Medulla oblongata (tissue), 1 donor: ENCODE measurements at regions not wholly inside any gene's neighbourhood (a gene's known extent, or its start where the extent isn't known, plus 50 kb on each side); places are given as distances from the start of the nearest gene placed in this dataset.
"Not testable (repeated sequence)": the region's sequence is repeated elsewhere in the genome, so short reads cannot be mapped to it uniquely, and the experiment has no call there.

Source experiments
- DNase-seq: peaks from one replicate; pipeline ENCODE4 v3.0.0-alpha.2; 2015; ENCODE audit errors: extremely low spot score

- DNase-seq: no peak
Observed at GRCh38 chr3:110391640-110392395, 679.8 kb upstream of the NECTIN3 start.

- no peak for DNase-seq
Observed at GRCh38 chr3:110393941-110394340, 677.7 kb upstream of the NECTIN3 start.

- DNase-seq: no peak
Observed at GRCh38 chr3:110397115-110397514, 674.5 kb upstream of the NECTIN3 start.

- DNase-seq: no peak
Observed at GRCh38 chr3:110400315-110400714, 671.3 kb upstream of the NECTIN3 start.

GRCh38 chr3:110405830-110406585 lies 665.6 kb upstream of the NECTIN3 start:
- DNase-seq: no peak

GRCh38 chr3:110413266-110413665 lies 658.4 kb upstream of the NECTIN3 start:
- DNase-seq: no peak

- no peak for DNase-seq
Observed at GRCh38 chr3:110413807-110414748, 657.5 kb upstream of the NECTIN3 start.

GRCh38 chr3:110414855-110415254 lies 656.8 kb upstream of the NECTIN3 start:
- DNase-seq: no peak

GRCh38 chr3:110419096-110419495 lies 652.5 kb upstream of the NECTIN3 start:
- DNase-seq: no peak

- DNase-seq: no peak
Observed at GRCh38 chr3:110419601-110420000, 652.0 kb upstream of the NECTIN3 start.

GRCh38 chr3:110420158-110420641 lies 651.4 kb upstream of the NECTIN3 start:
- DNase-seq: no peak

- DNase-seq: no peak
Observed at GRCh38 chr3:110423276-110423675, 648.3 kb upstream of the NECTIN3 start.

GRCh38 chr3:110430146-110430545 lies 641.5 kb upstream of the NECTIN3 start:
- DNase-seq: no peak

- no peak for DNase-seq
Observed at GRCh38 chr3:110436209-110436608, 635.4 kb upstream of the NECTIN3 start.

- DNase-seq: not testable (repeated sequence)
Observed at GRCh38 chr3:110440066-110440653, 631.5 kb upstream of the NECTIN3 start.

- DNase-seq: no peak
Observed at GRCh38 chr3:110454066-110454465, 617.5 kb upstream of the NECTIN3 start.

GRCh38 chr3:110456001-110456400 lies 615.6 kb upstream of the NECTIN3 start:
- no peak for DNase-seq

- DNase-seq: no peak
Observed at GRCh38 chr3:110456438-110457138, 615.0 kb upstream of the NECTIN3 start.

GRCh38 chr3:110457508-110457907 lies 614.1 kb upstream of the NECTIN3 start:
- no peak for DNase-seq

GRCh38 chr3:110459021-110459420 lies 612.6 kb upstream of the NECTIN3 start:
- no peak for DNase-seq

- DNase-seq: no peak
Observed at GRCh38 chr3:110470310-110470709, 601.3 kb upstream of the NECTIN3 start.
